OCI-LY7 (cell line): ENCODE measurements at regions not wholly inside any gene's neighbourhood (a gene's known extent, or its start where the extent isn't known, plus 50 kb on each side); places are given as distances from the start of the nearest gene placed in this dataset.

Experiments
- EZH2phosphoT487 ChIP-seq: fragments of 200-600 bp; sonication (generic); IDR thresholded peaks from 2 replicates; pipeline ENCODE4 v1.6.1; 2018; ENCODE audit warnings: low read depth, borderline replicate concordance, mild to moderate bottlenecking, mixed run types, antibody characterized with exemption, low read length, moderate library complexity, mixed read lengths
- TF ChIP-seq, protein P1 (sequence below): fragments of 200-600 bp; sonication (generic); conservative IDR thresholded peaks from 2 replicates; pipeline ENCODE4 v1.5.1; 2014; ENCODE audit warnings: mild to moderate bottlenecking, antibody characterized with exemption, low read length, moderate library complexity, mixed read lengths

- TF ChIP-seq, protein P1, sequence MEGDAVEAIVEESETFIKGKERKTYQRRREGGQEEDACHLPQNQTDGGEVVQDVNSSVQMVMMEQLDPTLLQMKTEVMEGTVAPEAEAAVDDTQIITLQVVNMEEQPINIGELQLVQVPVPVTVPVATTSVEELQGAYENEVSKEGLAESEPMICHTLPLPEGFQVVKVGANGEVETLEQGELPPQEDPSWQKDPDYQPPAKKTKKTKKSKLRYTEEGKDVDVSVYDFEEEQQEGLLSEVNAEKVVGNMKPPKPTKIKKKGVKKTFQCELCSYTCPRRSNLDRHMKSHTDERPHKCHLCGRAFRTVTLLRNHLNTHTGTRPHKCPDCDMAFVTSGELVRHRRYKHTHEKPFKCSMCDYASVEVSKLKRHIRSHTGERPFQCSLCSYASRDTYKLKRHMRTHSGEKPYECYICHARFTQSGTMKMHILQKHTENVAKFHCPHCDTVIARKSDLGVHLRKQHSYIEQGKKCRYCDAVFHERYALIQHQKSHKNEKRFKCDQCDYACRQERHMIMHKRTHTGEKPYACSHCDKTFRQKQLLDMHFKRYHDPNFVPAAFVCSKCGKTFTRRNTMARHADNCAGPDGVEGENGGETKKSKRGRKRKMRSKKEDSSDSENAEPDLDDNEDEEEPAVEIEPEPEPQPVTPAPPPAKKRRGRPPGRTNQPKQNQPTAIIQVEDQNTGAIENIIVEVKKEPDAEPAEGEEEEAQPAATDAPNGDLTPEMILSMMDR: no peak
- TF ChIP-seq EZH2phosphoT487: no peak
Observed at GRCh38 chr6:68173616-68174015, 461.5 kb upstream of the ADGRB3 start.
